Stimulated activated CD4-positive, alpha-beta T cell treated with anti-CD3 and anti-CD28 coated beads, Interleukin-1b, Interleukin-23, amount 100 ng/mL, for 24 hours (primary cell): ENCODE measurements at regions not wholly inside any gene's neighbourhood (a gene's known extent, or its start where the extent isn't known, plus 50 kb on each side); places are given as distances from the start of the nearest gene placed in this dataset.

ENCODE experiments used
- DNase-seq, 4 experiments: peaks; one replicate each; pipeline ENCODE4 v3.0.0-alpha.2; 2020; ENCODE audit warnings: low read depth in 4 of 4, low spot score in 1 of 4

DNA sequence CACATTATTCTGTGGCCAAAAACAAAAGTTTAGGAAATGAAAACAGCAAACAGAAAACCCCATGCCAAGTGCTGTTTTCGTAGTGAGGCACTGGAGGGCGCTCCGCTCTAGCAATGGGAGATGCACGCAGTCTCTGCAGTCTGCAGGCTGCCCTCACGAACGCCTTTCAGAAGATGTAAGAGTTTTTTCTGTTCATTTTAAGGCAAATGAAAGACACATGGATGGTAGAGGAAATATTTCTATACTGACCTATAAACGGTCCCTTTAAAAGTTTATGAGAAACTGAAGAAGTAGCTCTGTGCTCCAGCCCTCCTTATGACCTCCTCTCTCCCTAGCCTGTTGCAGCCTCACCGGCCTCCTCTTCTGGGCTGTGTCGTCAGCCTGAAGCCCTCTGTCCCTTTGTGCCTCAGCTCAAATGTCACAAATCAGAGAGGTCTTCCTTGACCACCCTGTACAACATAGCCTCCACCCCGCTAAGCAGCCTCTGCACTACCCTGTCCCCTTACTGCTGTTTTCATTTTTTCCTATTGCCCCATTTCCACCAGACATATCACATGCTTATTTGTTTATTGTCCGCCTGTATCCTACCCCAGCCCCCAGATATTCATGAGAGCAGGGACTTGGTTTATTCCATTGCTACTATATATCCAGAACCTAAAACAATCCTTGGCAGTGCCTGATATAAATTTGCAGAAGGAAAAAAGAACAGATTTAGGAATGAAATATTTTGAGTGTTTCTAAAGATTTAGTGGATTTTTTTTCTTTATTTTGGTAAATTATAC lies 116.4 kb downstream of the TM9SF2 start:
- peak in 1 of 4 experiments; percentile 8 for DNase-seq

DNA sequence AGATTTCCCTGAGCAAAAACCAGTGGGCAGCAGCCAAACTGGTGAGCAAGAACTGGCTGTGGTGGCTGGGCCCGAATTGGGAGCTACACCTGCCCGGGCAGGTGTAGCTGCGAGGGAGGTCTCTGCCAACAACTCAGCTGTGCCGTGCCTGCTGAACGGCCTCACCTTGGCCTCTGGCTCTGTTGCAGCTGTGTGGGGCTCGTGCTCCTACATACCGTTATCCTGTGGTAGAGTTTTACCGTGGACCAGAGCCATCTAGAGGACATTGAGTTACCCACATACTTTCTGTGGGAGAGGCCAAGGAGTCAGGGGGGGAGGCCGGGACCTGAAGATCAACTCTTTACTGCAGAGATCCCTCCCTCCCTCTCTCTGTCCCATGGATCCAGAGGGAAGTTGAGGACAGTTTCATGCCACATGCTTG lies 113.2 kb downstream of the TM9SF2 start:
- no peak for DNase-seq
